Coronary artery (tissue), 2 donors: ENCODE measurements at regions not wholly inside any gene's neighbourhood (a gene's known extent, or its start where the extent isn't known, plus 50 kb on each side); places are given as distances from the start of the nearest gene placed in this dataset.

Source experiments
- DNase-seq: peaks from one replicate; pipeline ENCODE4 v3.0.0-alpha.2; 2017; ENCODE audit warnings: low spot score
- H3K27ac ChIP-seq, 2 donors: fragments of 200-600 bp; sonication (generic); one replicate each; pipeline ENCODE4 v1.5.1; 2016 to 2019
- H3K4me3 ChIP-seq: fragments of 200-600 bp; sonication (generic); 2 replicates; pipeline ENCODE4 v1.5.1; 2016; ENCODE audit warnings: mild to moderate bottlenecking, moderate library complexity
- CTCF ChIP-seq: fragments of 200-600 bp; sonication (generic); IDR thresholded peaks from one replicate; pipeline ENCODE4 v1.5.1; 2019; ENCODE audit warnings: antibody characterized with exemption

DNA sequence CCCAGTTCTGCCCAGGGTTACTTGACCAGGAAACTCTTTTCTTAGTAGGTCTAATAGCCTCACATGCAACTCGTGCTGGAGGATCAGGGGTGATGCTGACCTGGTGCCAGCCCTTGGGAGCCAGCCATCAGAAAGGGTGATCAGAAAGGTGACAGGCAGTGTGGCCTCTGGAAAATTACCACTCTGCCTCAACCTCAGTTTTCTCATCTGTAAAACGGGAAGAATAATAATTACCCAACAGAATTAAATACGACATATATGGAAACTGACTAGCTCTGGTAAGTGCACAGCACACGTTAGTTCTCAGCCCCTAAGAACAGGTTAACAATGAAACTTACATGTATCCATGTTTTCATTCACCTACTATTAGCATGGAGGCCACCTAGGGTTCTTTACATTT is 157.6 kb downstream of the EN1 start:
- TF ChIP-seq CTCF, result no peak
- DNase-seq, result no peak
- no peak overlapping the region for H3K4me3 ChIP-seq
- H3K27ac ChIP-seq, result no peak overlapping the region

GRCh38 chr2:118689456-118689855 is 158.0 kb downstream of the EN1 start:
- TF ChIP-seq CTCF, result no peak
- DNase-seq, result no peak
- no peak overlapping the region for H3K4me3 ChIP-seq
- no peak overlapping the region for H3K27ac ChIP-seq

GRCh38 chr2:118689033-118689432 is 158.4 kb downstream of the EN1 start:
- Histone ChIP-seq H3K27ac (no peak overlapping the region), H3K4me3 (no peak overlapping the region)
- DNase-seq, result no peak
- TF ChIP-seq CTCF, result no peak

GRCh38 chr2:118687698-118688097 is 159.8 kb downstream of the EN1 start:
- TF ChIP-seq CTCF, result no peak
- no peak overlapping the region for H3K4me3 ChIP-seq
- no peak overlapping the region for H3K27ac ChIP-seq
- DNase-seq, result no peak

DNA sequence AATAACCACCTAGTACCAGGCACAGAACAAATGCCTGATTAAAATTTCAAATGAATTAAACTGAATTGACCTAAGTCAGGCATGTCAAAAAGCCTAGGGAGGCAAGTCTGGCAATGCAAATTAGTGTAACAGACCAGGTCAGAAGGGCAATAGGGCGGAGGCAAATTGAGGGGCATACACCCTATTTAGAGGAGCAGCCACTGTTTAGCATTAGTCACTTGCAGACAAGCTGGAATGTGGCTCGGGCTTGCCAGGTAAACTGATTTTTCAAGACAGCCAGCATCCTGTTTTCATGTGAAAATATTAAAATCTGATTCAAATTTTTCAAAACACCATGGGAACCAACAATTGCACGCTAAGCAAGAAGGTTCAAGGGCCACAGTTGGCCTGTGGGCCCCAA is 160.3 kb downstream of the EN1 start:
- no peak for DNase-seq
- Histone ChIP-seq H3K4me3 (no peak overlapping the region), H3K27ac (no peak overlapping the region)
- TF ChIP-seq CTCF, result no peak

GRCh38 chr2:118686346-118686745 is 161.1 kb downstream of the EN1 start:
- H3K4me3 ChIP-seq, result no peak overlapping the region
- DNase-seq, result no peak
- TF ChIP-seq CTCF, result no peak
- H3K27ac ChIP-seq, result no peak overlapping the region

GRCh38 chr2:118683460-118683859 is 164.0 kb downstream of the EN1 start:
- no peak overlapping the region for H3K27ac ChIP-seq
- TF ChIP-seq CTCF, result no peak
- no peak for DNase-seq
- no peak overlapping the region for H3K4me3 ChIP-seq
